ENCODE measurements at regions not wholly inside any gene's neighbourhood (a gene's known extent, or its start where the extent isn't known, plus 50 kb on each side); places are given as distances from the start of the nearest gene placed in this dataset.
A peak's percentile ranks its signal among the peaks of the same experiment; 100 is the strongest.

- TF ChIP-seq, protein P1, sequence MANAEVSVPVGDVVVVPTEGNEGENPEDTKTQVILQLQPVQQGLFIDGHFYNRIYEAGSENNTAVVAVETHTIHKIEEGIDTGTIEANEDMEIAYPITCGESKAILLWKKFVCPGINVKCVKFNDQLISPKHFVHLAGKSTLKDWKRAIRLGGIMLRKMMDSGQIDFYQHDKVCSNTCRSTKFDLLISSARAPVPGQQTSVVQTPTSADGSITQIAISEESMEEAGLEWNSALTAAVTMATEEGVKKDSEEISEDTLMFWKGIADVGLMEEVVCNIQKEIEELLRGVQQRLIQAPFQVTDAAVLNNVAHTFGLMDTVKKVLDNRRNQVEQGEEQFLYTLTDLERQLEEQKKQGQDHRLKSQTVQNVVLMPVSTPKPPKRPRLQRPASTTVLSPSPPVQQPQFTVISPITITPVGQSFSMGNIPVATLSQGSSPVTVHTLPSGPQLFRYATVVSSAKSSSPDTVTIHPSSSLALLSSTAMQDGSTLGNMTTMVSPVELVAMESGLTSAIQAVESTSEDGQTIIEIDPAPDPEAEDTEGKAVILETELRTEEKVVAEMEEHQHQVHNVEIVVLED (CRISPR knock-in tag; IDR thresholded peaks at IDR 0.05) = no peak
- TF ChIP-seq ZFX (CRISPR knock-in tag; IDR thresholded peaks at IDR 0.05) (no peak), SIX5 (IDR thresholded peaks at IDR 0.05; ENCODE audit: borderline replicate concordance in 1 of 2, insufficient read depth in 1 of 2, low read depth in 1 of 2, low read length in 2 of 2) (no peak), CHD1 (IDR thresholded peaks at IDR 0.05; ENCODE audit: low read length) (no peak), ZNF668 (CRISPR knock-in tag; IDR thresholded peaks at IDR 0.05) (peak; percentile 89; the same call in 1 of the 2 replicates), FUS (optimal IDR thresholded peaks at IDR 0.05; ENCODE audit: low read depth, low read length) (no peak), ZBTB34 (CRISPR knock-in tag; IDR thresholded peaks at IDR 0.05) (peak; percentile 58; the same call in 1 of the 2 replicates), ZNF354B (CRISPR knock-in tag; IDR thresholded peaks at IDR 0.05) (peak; percentile 59), GTF2A2 (tag; IDR thresholded peaks at IDR 0.05) (peak; percentile 88)
- TF ChIP-seq, protein P2, sequence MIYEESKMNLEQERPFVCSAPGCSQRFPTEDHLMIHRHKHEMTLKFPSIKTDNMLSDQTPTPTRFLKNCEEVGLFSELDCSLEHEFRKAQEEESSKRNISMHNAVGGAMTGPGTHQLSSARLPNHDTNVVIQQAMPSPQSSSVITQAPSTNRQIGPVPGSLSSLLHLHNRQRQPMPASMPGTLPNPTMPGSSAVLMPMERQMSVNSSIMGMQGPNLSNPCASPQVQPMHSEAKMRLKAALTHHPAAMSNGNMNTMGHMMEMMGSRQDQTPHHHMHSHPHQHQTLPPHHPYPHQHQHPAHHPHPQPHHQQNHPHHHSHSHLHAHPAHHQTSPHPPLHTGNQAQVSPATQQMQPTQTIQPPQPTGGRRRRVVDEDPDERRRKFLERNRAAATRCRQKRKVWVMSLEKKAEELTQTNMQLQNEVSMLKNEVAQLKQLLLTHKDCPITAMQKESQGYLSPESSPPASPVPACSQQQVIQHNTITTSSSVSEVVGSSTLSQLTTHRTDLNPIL (CRISPR knock-in tag; IDR thresholded peaks at IDR 0.05) = peak; percentile 47; the same call in 1 of the 2 replicates
- TF ChIP-seq, protein P3, sequence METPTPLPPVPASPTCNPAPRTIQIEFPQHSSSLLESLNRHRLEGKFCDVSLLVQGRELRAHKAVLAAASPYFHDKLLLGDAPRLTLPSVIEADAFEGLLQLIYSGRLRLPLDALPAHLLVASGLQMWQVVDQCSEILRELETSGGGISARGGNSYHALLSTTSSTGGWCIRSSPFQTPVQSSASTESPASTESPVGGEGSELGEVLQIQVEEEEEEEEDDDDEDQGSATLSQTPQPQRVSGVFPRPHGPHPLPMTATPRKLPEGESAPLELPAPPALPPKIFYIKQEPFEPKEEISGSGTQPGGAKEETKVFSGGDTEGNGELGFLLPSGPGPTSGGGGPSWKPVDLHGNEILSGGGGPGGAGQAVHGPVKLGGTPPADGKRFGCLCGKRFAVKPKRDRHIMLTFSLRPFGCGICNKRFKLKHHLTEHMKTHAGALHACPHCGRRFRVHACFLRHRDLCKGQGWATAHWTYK (CRISPR knock-in tag; IDR thresholded peaks at IDR 0.05) = peak; percentile 70; the same call in 1 of the 2 replicates
These were observed 104.5 kb upstream of the SFSWAP start (continued) for GRCh38 chr12:131606218-131606901.
